Activated B cell treated with CpG ODN at 0.5 μM for 24 hours (primary cell): ENCODE measurements at regions not wholly inside any gene's neighbourhood (a gene's known extent, or its start where the extent isn't known, plus 50 kb on each side); places are given as distances from the start of the nearest gene placed in this dataset.

Experiments used
- ATAC-seq: fragments of 200-7000 bp; cut with Tn5 transposase; one replicate; pipeline ENCODE4 v1.10.0; 2021; ENCODE audit warnings: low read depth, mild to moderate bottlenecking, moderate library complexity
- CTCF ChIA-PET: fragments of 350-600 bp; sonication (Branson Sonifier 250); formaldehyde crosslinking; loops from one replicate; lab custom pipeline; 2021; ENCODE audit warnings: antibody characterized with exemption; lab: Charles Lee
- POLR2A ChIA-PET: fragments of 350-600 bp; sonication (Branson Sonifier 250); formaldehyde crosslinking; loops from one replicate; lab custom pipeline; 2021; ENCODE audit warnings: antibody characterized with exemption; lab: Charles Lee
- DNase-seq: peaks from one replicate; pipeline ENCODE4 v3.0.0; 2022
- H3K27ac Mint-ChIP-seq: one replicate; pipeline ENCODE4 v1.8.0; 2020; ENCODE audit warnings: mixed read lengths
- H3K27me3 Mint-ChIP-seq: one replicate; pipeline ENCODE4 v1.8.0; 2021; ENCODE audit warnings: mixed read lengths
- H3K36me3 Mint-ChIP-seq: one replicate; pipeline ENCODE4 v1.8.0; 2021; ENCODE audit warnings: low read depth, mixed read lengths
- H3K4me1 Mint-ChIP-seq: one replicate; pipeline ENCODE4 v1.8.0; 2021; ENCODE audit warnings: mixed read lengths
- H3K4me3 Mint-ChIP-seq: one replicate; pipeline ENCODE4 v1.8.0; 2020; ENCODE audit warnings: mild to moderate bottlenecking, mixed read lengths
- H3K9me3 Mint-ChIP-seq: one replicate; pipeline ENCODE4 v1.8.0; 2020; ENCODE audit warnings: mixed read lengths
- intact Hi-C: fragments of 100-400 bp; cut with micrococcal nuclease; formaldehyde crosslinking; loops from one replicate; pipeline ENCODE4 v1.15.1; 2024
- TF ChIP-seq, protein P1 (sequence below): fragments of 200-600 bp; IDR thresholded peaks from one replicate; pipeline ENCODE4 v1.8.0; 2022; ENCODE audit warnings: antibody characterized with exemption, mild to moderate bottlenecking

DNA sequence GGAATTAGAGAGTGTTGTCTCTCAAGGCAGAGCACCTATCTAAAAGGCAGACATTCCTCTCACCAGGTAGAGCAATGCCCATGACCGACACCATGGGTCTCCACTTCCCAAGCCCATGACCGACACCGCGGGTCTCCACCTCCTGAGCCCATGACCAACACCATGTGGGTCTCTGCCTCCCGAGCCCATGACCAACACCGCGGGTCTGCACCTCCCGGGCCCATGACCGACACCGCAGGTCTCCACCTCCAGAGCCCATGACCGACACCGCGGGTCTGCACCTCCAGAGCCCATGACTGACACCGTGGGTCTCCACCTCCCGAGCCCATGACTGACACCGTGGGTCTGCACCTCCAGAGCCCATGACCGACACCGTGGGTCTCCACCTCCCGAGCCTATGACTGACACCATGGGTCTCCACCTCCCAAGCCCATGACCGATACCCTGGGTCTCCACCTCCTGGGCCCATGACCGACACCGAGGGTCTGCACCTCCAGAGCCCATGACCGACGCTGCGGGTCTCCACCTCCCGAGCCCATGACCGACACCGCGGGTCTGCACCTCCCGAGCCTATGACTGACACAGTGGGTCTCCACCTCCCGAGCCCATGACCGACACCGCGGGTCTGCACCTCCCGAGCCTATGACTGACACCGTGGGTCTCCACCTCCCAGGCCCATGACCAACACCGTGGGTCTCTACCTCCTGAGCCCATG lies 262.4 kb upstream of the SALL3 start:
- peaks cover 7% of the 10 kb centered on the region for H3K27me3 Mint-ChIP-seq
- TF ChIP-seq, protein P1, sequence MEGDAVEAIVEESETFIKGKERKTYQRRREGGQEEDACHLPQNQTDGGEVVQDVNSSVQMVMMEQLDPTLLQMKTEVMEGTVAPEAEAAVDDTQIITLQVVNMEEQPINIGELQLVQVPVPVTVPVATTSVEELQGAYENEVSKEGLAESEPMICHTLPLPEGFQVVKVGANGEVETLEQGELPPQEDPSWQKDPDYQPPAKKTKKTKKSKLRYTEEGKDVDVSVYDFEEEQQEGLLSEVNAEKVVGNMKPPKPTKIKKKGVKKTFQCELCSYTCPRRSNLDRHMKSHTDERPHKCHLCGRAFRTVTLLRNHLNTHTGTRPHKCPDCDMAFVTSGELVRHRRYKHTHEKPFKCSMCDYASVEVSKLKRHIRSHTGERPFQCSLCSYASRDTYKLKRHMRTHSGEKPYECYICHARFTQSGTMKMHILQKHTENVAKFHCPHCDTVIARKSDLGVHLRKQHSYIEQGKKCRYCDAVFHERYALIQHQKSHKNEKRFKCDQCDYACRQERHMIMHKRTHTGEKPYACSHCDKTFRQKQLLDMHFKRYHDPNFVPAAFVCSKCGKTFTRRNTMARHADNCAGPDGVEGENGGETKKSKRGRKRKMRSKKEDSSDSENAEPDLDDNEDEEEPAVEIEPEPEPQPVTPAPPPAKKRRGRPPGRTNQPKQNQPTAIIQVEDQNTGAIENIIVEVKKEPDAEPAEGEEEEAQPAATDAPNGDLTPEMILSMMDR: no peak
- H3K4me3 Mint-ChIP-seq: no peak overlapping the region
- H3K36me3 Mint-ChIP-seq: no peaks in the 10 kb centered on the region
- ChIA-PET POLR2A (no interaction called here), CTCF (no interaction called here)
- H3K27ac Mint-ChIP-seq: no peak overlapping the region
- H3K4me1 Mint-ChIP-seq: no peaks in the 10 kb centered on the region
- intact Hi-C loops: no loop called here
- no peak for ATAC-seq
- DNase-seq: no peak
- no peaks in the 10 kb centered on the region for H3K9me3 Mint-ChIP-seq

DNA sequence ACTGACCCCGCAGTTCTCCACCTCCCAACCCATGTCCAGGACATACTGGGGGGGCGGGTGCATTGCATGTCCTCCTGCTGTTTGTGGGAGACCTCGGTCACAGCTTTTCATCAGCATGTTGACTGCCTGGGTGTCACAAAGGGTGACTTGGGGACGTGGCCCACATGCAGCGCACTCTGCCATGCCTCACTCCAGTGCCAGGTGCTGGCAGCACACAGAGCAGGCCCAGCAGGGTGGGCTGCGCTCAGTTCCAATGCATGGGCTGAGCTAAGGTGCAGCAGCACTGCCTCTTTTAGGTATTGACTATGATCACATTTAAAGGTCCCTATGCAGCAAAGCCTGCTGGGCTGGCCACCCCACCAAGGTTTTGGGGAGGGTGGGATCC lies 261.9 kb upstream of the SALL3 start:
- TF ChIP-seq, protein P1: no peak
- ATAC-seq (no peak), DNase-seq (no peak)
- CTCF ChIA-PET: no interaction called here
- Mint-ChIP-seq H3K36me3 (no peaks in the 10 kb centered on the region), H3K4me3 (no peak overlapping the region), H3K27me3 (peaks cover 7% of the 10 kb centered on the region), H3K4me1 (no peaks in the 10 kb centered on the region), H3K9me3 (no peaks in the 10 kb centered on the region), H3K27ac (no peak overlapping the region)
- POLR2A ChIA-PET: no interaction called here
- intact Hi-C loops: no loop called here

DNA sequence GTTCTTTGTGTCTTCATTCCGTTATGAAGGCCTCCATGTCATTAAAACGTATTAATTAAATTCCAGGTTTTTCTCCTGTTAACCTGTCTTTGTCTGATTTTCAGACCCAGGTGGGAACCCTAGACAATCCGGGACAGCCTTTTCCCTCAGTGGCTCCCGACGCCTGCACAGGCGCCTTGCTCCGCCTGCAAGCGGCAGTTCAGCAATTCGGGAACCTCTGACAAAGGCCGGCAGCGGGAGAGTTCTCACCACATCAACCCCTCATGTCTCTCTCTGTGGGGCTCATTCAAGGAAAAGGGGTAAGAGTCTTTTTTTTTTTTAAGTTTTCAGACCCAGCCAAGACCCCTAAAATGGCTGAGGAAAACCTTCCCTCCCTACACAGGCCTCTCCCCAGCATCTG lies 259.8 kb upstream of the SALL3 start:
- peaks cover 7% of the 10 kb centered on the region for H3K27me3 Mint-ChIP-seq
- ChIA-PET CTCF (no interaction called here), POLR2A (no interaction called here)
- ATAC-seq: no peak
- TF ChIP-seq, protein P1: no peak
- no peaks in the 10 kb centered on the region for H3K36me3 Mint-ChIP-seq
- H3K4me1 Mint-ChIP-seq: no peaks in the 10 kb centered on the region
- no peak overlapping the region for H3K4me3 Mint-ChIP-seq
- H3K27ac Mint-ChIP-seq: no peak overlapping the region
- intact Hi-C loops: no loop called here
- DNase-seq: no peak
- no peaks in the 10 kb centered on the region for H3K9me3 Mint-ChIP-seq

DNA sequence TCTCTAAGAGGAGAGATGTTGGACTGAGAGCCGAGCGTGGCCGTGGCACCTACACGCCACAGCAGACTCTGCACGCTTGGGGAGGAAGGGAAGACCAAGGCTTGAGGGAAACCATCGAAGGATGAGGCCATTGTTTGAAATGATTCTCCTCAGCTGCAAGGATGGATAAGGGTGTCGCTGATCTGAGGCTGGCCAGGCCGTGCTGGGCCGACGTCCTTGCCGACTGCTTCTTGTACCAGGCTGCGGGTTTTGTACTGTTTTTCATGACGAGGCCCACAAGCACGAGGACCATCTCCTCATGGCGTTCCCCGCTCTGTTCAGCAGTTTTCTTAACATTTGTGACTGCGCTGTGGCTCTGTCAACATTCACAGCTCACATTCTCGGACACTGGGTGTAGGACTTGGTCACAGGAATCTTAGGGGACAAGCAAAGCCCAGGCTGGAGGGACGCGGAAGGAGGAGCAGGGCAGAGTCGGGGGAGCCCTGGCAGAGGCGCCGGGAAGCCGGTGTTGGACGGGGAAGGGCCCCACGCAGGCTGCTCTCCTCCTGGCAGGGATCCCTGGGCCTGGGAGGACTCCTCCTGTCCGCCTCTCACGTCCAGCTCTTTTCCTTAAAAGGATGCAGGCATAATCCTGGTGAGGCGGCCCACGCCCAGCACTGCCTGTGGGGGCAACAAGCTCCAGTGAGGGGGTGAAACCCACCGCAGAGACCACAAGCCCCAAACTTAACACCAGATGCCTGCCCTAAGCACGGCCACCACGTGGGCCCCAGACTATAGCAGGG lies 259.0 kb upstream of the SALL3 start:
- ChIA-PET CTCF (no interaction called here), POLR2A (no interaction called here)
- H3K4me1 Mint-ChIP-seq: no peaks in the 10 kb centered on the region
- no peaks in the 10 kb centered on the region for H3K9me3 Mint-ChIP-seq
- intact Hi-C loops: no loop called here
- peaks cover 7% of the 10 kb centered on the region for H3K27me3 Mint-ChIP-seq
- ATAC-seq: no peak
- no peaks in the 10 kb centered on the region for H3K36me3 Mint-ChIP-seq
- TF ChIP-seq, protein P1: no peak
- DNase-seq: no peak
- H3K27ac Mint-ChIP-seq: no peak overlapping the region
- no peak overlapping the region for H3K4me3 Mint-ChIP-seq

DNA sequence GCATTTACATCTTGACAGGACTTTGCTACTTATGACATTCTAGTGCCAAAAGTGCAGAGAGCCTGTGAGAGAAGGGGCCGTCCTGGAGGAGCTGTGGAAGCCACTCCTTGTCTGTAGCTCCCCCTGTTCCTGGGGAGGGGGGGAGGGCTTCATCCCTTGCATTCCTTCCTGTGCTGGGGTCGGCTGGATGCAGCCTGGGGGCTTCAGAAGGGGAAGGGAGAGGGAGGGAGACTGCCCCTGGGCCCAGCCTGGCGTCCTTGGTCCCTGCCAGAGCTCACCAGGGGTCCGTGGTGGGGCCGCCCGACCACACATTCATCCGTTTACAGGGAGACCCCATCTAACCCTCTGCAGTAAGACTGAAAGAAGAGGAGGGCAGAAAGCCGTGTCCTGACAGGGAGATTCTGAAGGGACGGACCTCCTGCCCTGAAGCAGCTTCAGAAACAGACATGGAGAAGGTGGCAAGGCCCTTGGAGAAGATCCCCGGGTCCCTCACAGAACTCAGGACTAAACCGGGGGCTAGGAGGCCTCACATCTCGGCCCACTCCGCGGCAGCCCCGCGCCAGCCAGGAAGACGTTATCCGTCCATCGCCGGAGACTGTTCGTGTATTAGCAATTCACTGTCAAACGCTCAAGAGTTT lies 258.3 kb upstream of the SALL3 start:
- DNase-seq (no peak), ATAC-seq (no peak)
- Mint-ChIP-seq H3K9me3 (no peaks in the 10 kb centered on the region), H3K27ac (no peak overlapping the region), H3K36me3 (no peaks in the 10 kb centered on the region), H3K27me3 (peaks cover 7% of the 10 kb centered on the region), H3K4me3 (no peak overlapping the region), H3K4me1 (no peaks in the 10 kb centered on the region)
- TF ChIP-seq, protein P1: no peak
- intact Hi-C loops: no loop called here
- POLR2A ChIA-PET: no interaction called here
- CTCF ChIA-PET: no interaction called here
